Ovary (tissue), 7 donors: ENCODE measurements at regions not wholly inside any gene's neighbourhood (a gene's known extent, or its start where the extent isn't known, plus 50 kb on each side); places are given as distances from the start of the nearest gene placed in this dataset.

Source experiments
- DNase-seq, 5 donors: peaks; one replicate each; pipeline ENCODE4 v3.0.0-alpha.2; 2019 to 2020
- H3K27ac ChIP-seq, 2 donors: fragments of 200-600 bp; one replicate each; pipeline versions ENCODE4 v1.5.1 to v1.8.0; 2019 to 2022
- H3K27me3 ChIP-seq: fragments of 200-600 bp; one replicate; pipeline ENCODE4 v1.8.0; 2022
- H3K36me3 ChIP-seq: fragments of 200-600 bp; sonication (generic); one replicate; pipeline ENCODE4 v1.5.1; 2019
- H3K4me1 ChIP-seq: one replicate; pipeline ENCODE4 v1.8.1; 2013; ENCODE audit warnings: mild to moderate bottlenecking, moderate library complexity; ENCODE audit not compliant: insufficient read depth
- H3K4me3 ChIP-seq: fragments of 200-600 bp; sonication (generic); one replicate; pipeline ENCODE4 v1.5.1; 2017
- H3K9me3 ChIP-seq, 2 donors: fragments of 200-600 bp in 1 of 2; sonication (generic) in 1 of 2; one replicate each; pipeline versions ENCODE4 v1.5.1 to v1.8.1; 2013 to 2019; ENCODE audit warnings: mild to moderate bottlenecking in 1 of 2, moderate library complexity in 1 of 2
- CTCF ChIP-seq, 3 donors: fragments of 450-650 bp in 2 of 3; fragments of 200-600 bp in 1 of 3; IDR thresholded peaks; one replicate each; pipeline versions ENCODE4 v1.5.1 to v1.8.0; 2016 to 2022; ENCODE audit warnings: antibody characterized with exemption in 3 of 3, mild to moderate bottlenecking in 1 of 3
- EP300 ChIP-seq: sonication (generic); formaldehyde crosslinking; IDR thresholded peaks from one replicate; pipeline ENCODE4 v1.6.1; 2017; ENCODE audit warnings: antibody characterized with exemption
- POLR2A ChIP-seq: fragments of 450-650 bp; IDR thresholded peaks from one replicate; pipeline ENCODE4 v1.6.1; 2017; ENCODE audit warnings: antibody characterized with exemption, mild to moderate bottlenecking, moderate library complexity
- WGBS, 3 donors: extraction: QIAGEN DNeasy Blood & Tissue Kit in 1 of 3; methylation state at CpG; one replicate each; pipeline versions ENCODE4 v1.1.5 to v1.1.7; 2013 to 2017; 5-methylcytosine and 5-hydroxymethylcytosine counted together
- intact Hi-C, 4 donors: fragments of 100-400 bp; cut with DNase I; formaldehyde crosslinking; loops; one replicate each; pipeline versions ENCODE4 v1.11.0 to v1.15.1; 2022 to 2023
- donor health status: DM: no; HTN: no; CAD: no; lungs with moderate emphysema.
- donor health status: DM: no; HTN: no; CAD: no.
- donor health status: Bipolar disorder and iron deficiency.
- donor health status: DM: no; HTN: no; CAD: no.
- donor health status: DM: yes; HTN: yes; CAD: no.

- no peak for TF ChIP-seq EP300
- TF ChIP-seq CTCF (IDR thresholded peaks at IDR 0.05) = no peak
- TF ChIP-seq POLR2A = no peak
- Histone ChIP-seq H3K27me3 (no peaks in the 10 kb centered on the region), H3K4me1 (no peaks in the 10 kb centered on the region), H3K36me3 (no peaks in the 10 kb centered on the region), H3K4me3 (no peak overlapping the region), H3K9me3 (no peaks in the 10 kb centered on the region), H3K27ac (no peak overlapping the region)
- 70 to 73% (median 71%) methylated on average over 2 of the region's 2 CpGs for WGBS, 3 donors
- DNase-seq = no peak
- intact Hi-C loops = no loop called here
Measured at GRCh38 chr12:90851800-90852718, 102.9 kb downstream of the CCER1 start.

GRCh38 chr12:90842477-90842876 is 112.5 kb downstream of the CCER1 start:
- H3K4me1 ChIP-seq = no peaks in the 10 kb centered on the region
- no peaks in the 10 kb centered on the region for H3K9me3 ChIP-seq
- no peak for DNase-seq
- no peaks in the 10 kb centered on the region for H3K27me3 ChIP-seq
- 60 to 70% (median 63%) methylated on average over 4 of the region's 4 CpGs for WGBS, 3 donors
- H3K36me3 ChIP-seq = no peaks in the 10 kb centered on the region
- intact Hi-C loops = loop anchor here in 1 of 4 donors (10.0 kb wide), 1 partner anchor 1388 kb away; no protein-coding TSS in a partner anchor
- no peak overlapping the region for H3K27ac ChIP-seq
- TF ChIP-seq EP300 = no peak
- TF ChIP-seq CTCF (IDR thresholded peaks at IDR 0.05) = no peak
- TF ChIP-seq POLR2A = no peak
- H3K4me3 ChIP-seq = no peak overlapping the region

- Histone ChIP-seq H3K36me3 (no peaks in the 10 kb centered on the region), H3K4me1 (peaks cover 1% of the 10 kb centered on the region), H3K27ac (no peak overlapping the region), H3K9me3 (no peaks in the 10 kb centered on the region), H3K4me3 (no peak overlapping the region), H3K27me3 (no peaks in the 10 kb centered on the region)
- TF ChIP-seq EP300 (no peak), POLR2A (no peak), CTCF (IDR thresholded peaks at IDR 0.05) (no peak)
- intact Hi-C loops = loop anchor here in 1 of 4 donors (10.0 kb wide), 1 partner anchor 1387 kb away; no protein-coding TSS in a partner anchor
- DNase-seq = no peak
Measured at GRCh38 chr12:90841336-90841735, 113.6 kb downstream of the CCER1 start.

- no peak for DNase-seq
- H3K27ac ChIP-seq = no peak overlapping the region
- H3K9me3 ChIP-seq = no peaks in the 10 kb centered on the region
- H3K27me3 ChIP-seq = no peaks in the 10 kb centered on the region
- peaks cover 1% of the 10 kb centered on the region for H3K4me1 ChIP-seq
- H3K36me3 ChIP-seq = no peaks in the 10 kb centered on the region
- TF ChIP-seq CTCF (IDR thresholded peaks at IDR 0.05) = no peak
- TF ChIP-seq POLR2A = no peak
- no peak for TF ChIP-seq EP300
- intact Hi-C loops = no loop called here
- no peak overlapping the region for H3K4me3 ChIP-seq
Measured at GRCh38 chr12:90839346-90839745, 115.6 kb downstream of the CCER1 start.
